LNCaP clone FGC (cell line): ENCODE measurements at regions not wholly inside any gene's neighbourhood (a gene's known extent, or its start where the extent isn't known, plus 50 kb on each side); places are given as distances from the start of the nearest gene placed in this dataset.

Source experiments
- DNase-seq: peaks from one replicate; pipeline ENCODE4 v3.0.0-alpha.2; 2011; ENCODE audit warnings: low read depth
- H3K4me3 ChIP-seq: 2 replicates; pipeline ENCODE4 v1.5.1; 2011; ENCODE audit warnings: mild to moderate bottlenecking, low read depth, low read length, control low read depth
- TF ChIP-seq, protein P1 (sequence below): IDR thresholded peaks from 2 replicates; pipeline ENCODE4 v1.5.1; 2012; ENCODE audit warnings: mild to moderate bottlenecking; ENCODE audit not compliant: control insufficient read depth, insufficient read depth; ENCODE audit errors: extremely low read depth

GRCh38 chr14:58751788-58752187 is 114.0 kb downstream of the DACT1 start:
- no peak for DNase-seq
- TF ChIP-seq, protein P1, sequence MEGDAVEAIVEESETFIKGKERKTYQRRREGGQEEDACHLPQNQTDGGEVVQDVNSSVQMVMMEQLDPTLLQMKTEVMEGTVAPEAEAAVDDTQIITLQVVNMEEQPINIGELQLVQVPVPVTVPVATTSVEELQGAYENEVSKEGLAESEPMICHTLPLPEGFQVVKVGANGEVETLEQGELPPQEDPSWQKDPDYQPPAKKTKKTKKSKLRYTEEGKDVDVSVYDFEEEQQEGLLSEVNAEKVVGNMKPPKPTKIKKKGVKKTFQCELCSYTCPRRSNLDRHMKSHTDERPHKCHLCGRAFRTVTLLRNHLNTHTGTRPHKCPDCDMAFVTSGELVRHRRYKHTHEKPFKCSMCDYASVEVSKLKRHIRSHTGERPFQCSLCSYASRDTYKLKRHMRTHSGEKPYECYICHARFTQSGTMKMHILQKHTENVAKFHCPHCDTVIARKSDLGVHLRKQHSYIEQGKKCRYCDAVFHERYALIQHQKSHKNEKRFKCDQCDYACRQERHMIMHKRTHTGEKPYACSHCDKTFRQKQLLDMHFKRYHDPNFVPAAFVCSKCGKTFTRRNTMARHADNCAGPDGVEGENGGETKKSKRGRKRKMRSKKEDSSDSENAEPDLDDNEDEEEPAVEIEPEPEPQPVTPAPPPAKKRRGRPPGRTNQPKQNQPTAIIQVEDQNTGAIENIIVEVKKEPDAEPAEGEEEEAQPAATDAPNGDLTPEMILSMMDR, result no peak
- H3K4me3 ChIP-seq, result no peak overlapping the region

GRCh38 chr14:58752289-58752688 is 114.5 kb downstream of the DACT1 start:
- TF ChIP-seq, protein P1, result no peak
- DNase-seq, result no peak
- no peak overlapping the region for H3K4me3 ChIP-seq

DNA sequence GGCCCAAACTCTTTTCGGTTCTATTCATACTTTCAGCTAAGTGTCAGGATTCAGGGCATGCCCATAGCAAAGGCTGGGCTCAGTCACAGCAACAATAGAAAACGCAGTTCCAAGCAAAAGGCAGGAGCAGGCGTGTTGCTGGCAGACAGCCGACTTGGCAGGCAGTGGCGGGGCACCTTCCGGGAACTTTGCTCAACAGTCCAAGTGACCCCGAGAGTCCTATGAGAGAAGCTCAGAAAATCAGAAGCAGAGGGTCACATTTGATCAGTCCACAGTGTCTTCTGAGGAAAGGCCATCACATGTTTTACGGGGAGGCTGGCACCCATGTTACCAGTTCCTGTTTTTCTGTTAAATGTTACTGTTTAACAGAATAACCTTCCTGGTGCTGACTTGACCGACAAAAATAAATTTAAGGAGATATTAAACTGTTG is 115.0 kb downstream of the DACT1 start:
- no peak for DNase-seq
- no peak overlapping the region for H3K4me3 ChIP-seq
- TF ChIP-seq, protein P1, result no peak

DNA sequence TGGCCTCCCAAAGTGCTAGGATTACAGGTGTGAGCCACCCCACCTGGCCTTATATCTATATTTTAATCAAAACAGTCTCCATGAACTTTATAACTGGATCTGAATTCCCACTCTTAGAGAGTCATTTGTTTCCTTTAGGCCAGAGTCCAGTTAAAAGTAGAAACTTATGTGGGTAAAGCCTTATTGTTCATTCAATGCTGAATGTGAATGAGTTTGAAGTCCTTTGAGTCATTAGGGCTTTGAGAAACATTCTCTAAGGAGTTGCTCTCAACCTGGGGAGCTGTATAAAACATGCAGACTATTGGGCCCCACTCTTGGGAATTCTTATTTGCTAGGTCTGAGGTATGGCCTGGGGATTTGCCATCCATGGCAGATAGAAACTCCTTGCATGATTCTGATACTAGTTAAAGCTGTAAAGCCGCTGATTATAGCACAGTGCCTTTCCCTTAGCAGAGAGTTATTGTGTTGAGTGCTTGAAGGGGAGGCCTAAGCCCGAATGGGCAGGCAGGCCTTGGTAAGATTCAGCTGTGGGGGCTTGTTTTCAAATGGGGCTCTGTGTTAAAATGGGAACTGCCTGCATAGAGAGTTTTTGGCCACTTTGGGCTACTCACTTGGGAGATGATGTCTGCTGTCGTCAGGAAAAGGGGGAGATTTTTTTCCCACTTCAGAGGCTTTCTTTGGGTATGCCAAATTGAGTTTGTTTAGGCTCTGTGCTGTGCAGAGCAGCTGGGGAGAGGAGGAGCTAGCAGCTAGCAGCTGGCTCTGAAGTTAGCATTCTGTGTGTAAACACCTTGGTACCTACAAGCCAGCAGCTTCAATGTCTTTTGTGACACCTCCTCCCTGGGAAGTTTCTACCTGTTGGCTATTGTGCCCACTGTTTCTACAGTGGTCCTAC is 117.5 kb downstream of the DACT1 start:
- no peak for DNase-seq
- no peak overlapping the region for H3K4me3 ChIP-seq
- TF ChIP-seq, protein P1, result no peak

GRCh38 chr14:58760121-58760520 is 122.4 kb downstream of the DACT1 start:
- no peak for DNase-seq
- TF ChIP-seq, protein P1, result no peak
- no peak overlapping the region for H3K4me3 ChIP-seq

GRCh38 chr14:58762629-58763028 is 124.9 kb downstream of the DACT1 start:
- H3K4me3 ChIP-seq, result no peak overlapping the region
- TF ChIP-seq, protein P1, result no peak
- no peak for DNase-seq
